IMR-90 (cell line): ENCODE measurements at regions not wholly inside any gene's neighbourhood (a gene's known extent, or its start where the extent isn't known, plus 50 kb on each side); places are given as distances from the start of the nearest gene placed in this dataset.

Experiments used
- ATAC-seq: fragments of 200-7000 bp; cut with Tn5 transposase; 2 replicates; pipeline ENCODE4 v1.9.1; 2020; ENCODE audit warnings: low read depth, mild to moderate bottlenecking, moderate library complexity
- BruUV-seq: library from RNA; stranded (reverse); fragments of 400-500 nt; replicated peaks from 2 replicates; lab custom pipeline; 2021; lab: Mats Ljungman, UMichigan
- CTCF ChIA-PET: fragments of 300-600 bp; formaldehyde crosslinking; extraction: SDS; loops from one replicate; lab custom pipeline; 2021; ENCODE audit warnings: antibody characterized with exemption; lab: Yijun Ruan, JAX
- POLR2A ChIA-PET: fragments of 300-600 bp; sonication (Branson Sonifier 250); formaldehyde crosslinking; loops from one replicate; lab custom pipeline; 2022; ENCODE audit warnings: antibody characterized with exemption; ENCODE audit not compliant: unreplicated experiment; lab: Charles Lee
- DNase-seq: peaks from one replicate; pipeline ENCODE4 v3.0.0; 2013
- H2AFZ ChIP-seq: replicated peaks from 2 replicates; pipeline ENCODE3; 2013; ENCODE audit warnings: low read length, mild to moderate bottlenecking; ENCODE audit not compliant: poor library complexity
- H2AK5ac ChIP-seq: 2 replicates; pipeline ENCODE4 v1.6.1; 2013; ENCODE audit warnings: low read depth, low read length, inconsistent platforms
- H2AK9ac ChIP-seq: replicated peaks from 2 replicates; pipeline ENCODE3; 2013; ENCODE audit warnings: mild to moderate bottlenecking, low read depth, low read length, moderate library complexity; ENCODE audit not compliant: poor library complexity
- H2BK120ac ChIP-seq: 2 replicates; pipeline ENCODE4 v1.6.1; 2013; ENCODE audit warnings: low read depth, low read length, inconsistent platforms
- H2BK15ac ChIP-seq: 3 replicates; pipeline ENCODE4 v1.6.1; 2013; ENCODE audit warnings: low read depth, low read length, inconsistent platforms
- H2BK20ac ChIP-seq: 2 replicates; pipeline ENCODE4 v1.6.1; 2013; ENCODE audit warnings: low read depth, mild to moderate bottlenecking, inconsistent platforms, low read length, moderate library complexity
- H2BK5ac ChIP-seq: 2 replicates; pipeline ENCODE4 v1.6.1; 2013; ENCODE audit warnings: mild to moderate bottlenecking, low read depth, low read length, inconsistent platforms; ENCODE audit not compliant: poor library complexity, severe bottlenecking
- H3K14ac ChIP-seq: replicated peaks from 2 replicates; pipeline ENCODE4 v1.6.1; 2013; ENCODE audit warnings: low read depth, low read length, inconsistent platforms
- H3K18ac ChIP-seq: 2 replicates; pipeline ENCODE4 v1.6.1; 2013; ENCODE audit warnings: low read depth, low read length, control low read depth
- H3K23ac ChIP-seq: 2 replicates; pipeline ENCODE4 v1.6.1; 2013; ENCODE audit warnings: low read depth, low read length, inconsistent platforms
- H3K27ac ChIP-seq: 2 replicates; pipeline ENCODE4 v1.5.1; 2013; ENCODE audit warnings: mild to moderate bottlenecking, control low read depth, low read length; ENCODE audit not compliant: insufficient read depth
- H3K27me3 ChIP-seq: 2 replicates; pipeline ENCODE4 v1.6.1; 2013; ENCODE audit warnings: low read length; ENCODE audit not compliant: control insufficient read depth, insufficient read depth
- H3K36me3 ChIP-seq: 2 replicates; pipeline ENCODE4 v1.6.1; 2013; ENCODE audit warnings: low read length, mixed read lengths; ENCODE audit not compliant: control insufficient read depth, insufficient read depth
- H3K4ac ChIP-seq: 2 replicates; pipeline ENCODE4 v1.6.1; 2013; ENCODE audit warnings: low read depth, low read length, inconsistent platforms
- H3K4me1 ChIP-seq: 2 replicates; pipeline ENCODE4 v1.6.1; 2013; ENCODE audit warnings: low read length, mixed read lengths; ENCODE audit not compliant: control insufficient read depth, insufficient read depth
- H3K4me2 ChIP-seq: 2 replicates; pipeline ENCODE4 v1.6.1; 2013; ENCODE audit warnings: low read depth, mild to moderate bottlenecking, control low read depth, low read length, moderate library complexity
- H3K4me3 ChIP-seq: 2 replicates; pipeline ENCODE4 v1.5.1; 2013; ENCODE audit warnings: low read depth, mild to moderate bottlenecking, control low read depth, low read length, moderate library complexity; ENCODE audit not compliant: insufficient read depth
- H3K56ac ChIP-seq: 2 replicates; pipeline ENCODE4 v1.6.1; 2013; ENCODE audit warnings: low read length, inconsistent platforms; ENCODE audit not compliant: insufficient read depth; ENCODE audit errors: extremely low read depth
- H3K79me1 ChIP-seq, 2 experiments: 2 replicates each; pipeline ENCODE4 v1.6.1; 2013; ENCODE audit warnings: low read length in 2 of 2, inconsistent platforms in 1 of 2, low read depth in 1 of 2
- H3K9ac ChIP-seq: 2 replicates; pipeline ENCODE4 v1.6.1; 2013; ENCODE audit warnings: low read depth, low read length, control low read depth
- H3K9me1 ChIP-seq: 2 replicates; pipeline ENCODE4 v1.6.1; 2013; ENCODE audit warnings: low read length, inconsistent platforms; ENCODE audit not compliant: insufficient read depth
- H3K9me3 ChIP-seq: 2 replicates; pipeline ENCODE4 v1.6.1; 2013; ENCODE audit warnings: low read length; ENCODE audit not compliant: control insufficient read depth, insufficient read depth
- H4K20me1 ChIP-seq: 2 replicates; pipeline ENCODE4 v1.6.1; 2013; ENCODE audit warnings: low read length, inconsistent platforms; ENCODE audit not compliant: insufficient read depth
- H4K5ac ChIP-seq: 2 replicates; pipeline ENCODE4 v1.6.1; 2013; ENCODE audit warnings: mild to moderate bottlenecking, low read depth, low read length, control low read depth
- H4K8ac ChIP-seq, 2 experiments: 2 replicates each; pipeline ENCODE4 v1.6.1; 2013; ENCODE audit warnings: low read depth in 2 of 2, low read length in 2 of 2, control low read depth in 1 of 2, inconsistent platforms in 1 of 2
- H4K91ac ChIP-seq: 2 replicates; pipeline ENCODE4 v1.6.1; 2013; ENCODE audit warnings: low read depth, low read length, inconsistent platforms; ENCODE audit not compliant: insufficient read depth
- MAZ ChIP-seq: IDR thresholded peaks from 2 replicates; pipeline ENCODE4 v1.6.1; 2012; ENCODE audit warnings: low read depth, mild to moderate bottlenecking, low read length, improper control_type of control experiment, moderate library complexity, borderline replicate concordance
- MXI1 ChIP-seq: IDR thresholded peaks from 2 replicates; pipeline ENCODE4 v1.6.1; 2012; ENCODE audit warnings: low read depth, mild to moderate bottlenecking, low read length, moderate library complexity, borderline replicate concordance
- RAD21 ChIP-seq: IDR thresholded peaks from 2 replicates; pipeline ENCODE4 v1.6.1; 2012; ENCODE audit warnings: low read length, improper control_type of control experiment
- RCOR1 ChIP-seq: IDR thresholded peaks from 2 replicates; pipeline ENCODE4 v1.6.1; 2012; ENCODE audit warnings: mild to moderate bottlenecking, low read length, improper control_type of control experiment; ENCODE audit not compliant: insufficient replicate concordance
- SMC3 ChIP-seq: fragments of 150-350 bp; IDR thresholded peaks from 2 replicates; pipeline ENCODE4 v1.6.1; 2016; ENCODE audit warnings: low read depth, mild to moderate bottlenecking, antibody characterized with exemption, low read length, moderate library complexity
- WGBS, 2 experiments: methylation state at CpG; one replicate each; pipeline versions ENCODE4 v1.1.5 to v1.1.7; 2013; ENCODE audit warnings: missing lambda C conversion rate in 2 of 2; ENCODE audit not compliant: insufficient read length in 1 of 2; ENCODE audit errors: extremely low coverage in 2 of 2; 5-methylcytosine and 5-hydroxymethylcytosine counted together
- dilution Hi-C: fragments of 300-500 bp; cut with HindIII; formaldehyde crosslinking; loops from one replicate; pipeline ENCODE4 v1.14.3; 2018; ENCODE audit warnings: low sequenced_read_pairs; ENCODE audit not compliant: unreplicated experiment
- in situ Hi-C: fragments of 300-500 bp; cut with MboI; formaldehyde crosslinking; loops from 3 replicates; pipeline ENCODE4 v1.14.3; 2019; ENCODE audit warnings: low sequenced_read_pairs, inconsistent platforms, mixed read lengths
- intact Hi-C: fragments of 100-400 bp; cut with micrococcal nuclease; formaldehyde crosslinking; loops from 2 replicates; pipeline ENCODE4 v1.10.0; 2022
- TF ChIP-seq, protein P1 (sequence below): conservative IDR thresholded peaks from 2 replicates; pipeline ENCODE4 v1.5.1; 2012; ENCODE audit warnings: mild to moderate bottlenecking, low read depth, low read length, improper control_type of control experiment

DNA sequence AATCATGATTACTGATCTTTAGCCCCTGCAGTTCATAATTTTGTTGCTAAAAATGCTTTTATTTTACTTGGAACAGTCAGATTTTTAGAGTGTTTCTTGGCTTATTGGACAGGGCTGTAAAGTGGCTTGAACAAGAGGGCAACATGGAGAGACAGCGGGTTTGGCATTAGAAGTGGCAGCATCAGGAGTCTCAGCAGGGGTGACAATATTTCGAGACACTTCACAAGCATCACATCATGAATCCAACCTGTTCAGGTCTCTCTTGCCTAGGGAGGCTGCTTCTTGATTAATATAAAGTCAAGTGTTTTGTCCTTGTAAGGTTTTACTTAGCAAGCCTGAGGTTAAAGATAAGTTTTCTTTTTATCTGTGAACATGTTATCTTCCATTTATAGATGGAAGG lies 2249.5 kb downstream of the LRRC4C start:
- CTCF ChIA-PET, result no interaction called here
- no peaks in the 10 kb centered on the region for H3K4me1 ChIP-seq

More for the DNA sequence above, 2249.5 kb downstream of the LRRC4C start:
- BruUV-seq, result no TSS peak
- in situ Hi-C loops, result no loop called here
- no peak overlapping the region for H3K18ac ChIP-seq
- dilution Hi-C loops, result no loop called here
- H2AK5ac ChIP-seq, result no peak overlapping the region
- no peak overlapping the region for H3K23ac ChIP-seq
- H4K20me1 ChIP-seq, result no peaks in the 10 kb centered on the region
- TF ChIP-seq RAD21 (no peak), SMC3 (no peak), MXI1 (no peak), MAZ (no peak), RCOR1 (no peak)
- TF ChIP-seq, protein P1, sequence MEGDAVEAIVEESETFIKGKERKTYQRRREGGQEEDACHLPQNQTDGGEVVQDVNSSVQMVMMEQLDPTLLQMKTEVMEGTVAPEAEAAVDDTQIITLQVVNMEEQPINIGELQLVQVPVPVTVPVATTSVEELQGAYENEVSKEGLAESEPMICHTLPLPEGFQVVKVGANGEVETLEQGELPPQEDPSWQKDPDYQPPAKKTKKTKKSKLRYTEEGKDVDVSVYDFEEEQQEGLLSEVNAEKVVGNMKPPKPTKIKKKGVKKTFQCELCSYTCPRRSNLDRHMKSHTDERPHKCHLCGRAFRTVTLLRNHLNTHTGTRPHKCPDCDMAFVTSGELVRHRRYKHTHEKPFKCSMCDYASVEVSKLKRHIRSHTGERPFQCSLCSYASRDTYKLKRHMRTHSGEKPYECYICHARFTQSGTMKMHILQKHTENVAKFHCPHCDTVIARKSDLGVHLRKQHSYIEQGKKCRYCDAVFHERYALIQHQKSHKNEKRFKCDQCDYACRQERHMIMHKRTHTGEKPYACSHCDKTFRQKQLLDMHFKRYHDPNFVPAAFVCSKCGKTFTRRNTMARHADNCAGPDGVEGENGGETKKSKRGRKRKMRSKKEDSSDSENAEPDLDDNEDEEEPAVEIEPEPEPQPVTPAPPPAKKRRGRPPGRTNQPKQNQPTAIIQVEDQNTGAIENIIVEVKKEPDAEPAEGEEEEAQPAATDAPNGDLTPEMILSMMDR, result no peak
- no peak overlapping the region for H3K4me3 ChIP-seq
- no peak overlapping the region for H4K8ac ChIP-seq
- no peak overlapping the region for H3K27ac ChIP-seq
- H2AFZ ChIP-seq, result no peak overlapping the region
- H2BK20ac ChIP-seq, result no peak overlapping the region
- H2BK15ac ChIP-seq, result no peak overlapping the region
- H3K9me1 ChIP-seq, result no peaks in the 10 kb centered on the region
- no peak overlapping the region for H4K5ac ChIP-seq
- WGBS, 2 experiments, result no CpG with 5 or more reads among the region's 2 CpGs
- no peak overlapping the region for H2BK5ac ChIP-seq
- peaks cover 2% of the 10 kb centered on the region for H3K9me3 ChIP-seq
- H3K9ac ChIP-seq, result no peak overlapping the region
- intact Hi-C loops, result no loop called here
- no peak for ATAC-seq
- no peak overlapping the region for H2BK120ac ChIP-seq
- no peaks in the 10 kb centered on the region for H3K79me1 ChIP-seq
- no peak overlapping the region for H3K14ac ChIP-seq
- POLR2A ChIA-PET, result no interaction called here
- H3K36me3 ChIP-seq, result no peaks in the 10 kb centered on the region
- H3K27me3 ChIP-seq, result no peaks in the 10 kb centered on the region
- H3K4ac ChIP-seq, result no peak overlapping the region
- no peak overlapping the region for H4K91ac ChIP-seq
- no peak for DNase-seq
- H2AK9ac ChIP-seq, result no peak overlapping the region
- H3K56ac ChIP-seq, result no peak overlapping the region
- H3K4me2 ChIP-seq, result no peak overlapping the region
